ENCODE measurements at regions not wholly inside any gene's neighbourhood (a gene's known extent, or its start where the extent isn't known, plus 50 kb on each side); places are given as distances from the start of the nearest gene placed in this dataset.
"Not testable (repeated sequence)": the region's sequence is repeated elsewhere in the genome, so short reads cannot be mapped to it uniquely, and the experiment has no call there.

GRCh38 chrY:20891440-20892160 is 135.7 kb downstream of the RPS4Y2 start:
- DNase-seq (ENCODE audit: low read depth in 2 of 2) = no peak

DNA sequence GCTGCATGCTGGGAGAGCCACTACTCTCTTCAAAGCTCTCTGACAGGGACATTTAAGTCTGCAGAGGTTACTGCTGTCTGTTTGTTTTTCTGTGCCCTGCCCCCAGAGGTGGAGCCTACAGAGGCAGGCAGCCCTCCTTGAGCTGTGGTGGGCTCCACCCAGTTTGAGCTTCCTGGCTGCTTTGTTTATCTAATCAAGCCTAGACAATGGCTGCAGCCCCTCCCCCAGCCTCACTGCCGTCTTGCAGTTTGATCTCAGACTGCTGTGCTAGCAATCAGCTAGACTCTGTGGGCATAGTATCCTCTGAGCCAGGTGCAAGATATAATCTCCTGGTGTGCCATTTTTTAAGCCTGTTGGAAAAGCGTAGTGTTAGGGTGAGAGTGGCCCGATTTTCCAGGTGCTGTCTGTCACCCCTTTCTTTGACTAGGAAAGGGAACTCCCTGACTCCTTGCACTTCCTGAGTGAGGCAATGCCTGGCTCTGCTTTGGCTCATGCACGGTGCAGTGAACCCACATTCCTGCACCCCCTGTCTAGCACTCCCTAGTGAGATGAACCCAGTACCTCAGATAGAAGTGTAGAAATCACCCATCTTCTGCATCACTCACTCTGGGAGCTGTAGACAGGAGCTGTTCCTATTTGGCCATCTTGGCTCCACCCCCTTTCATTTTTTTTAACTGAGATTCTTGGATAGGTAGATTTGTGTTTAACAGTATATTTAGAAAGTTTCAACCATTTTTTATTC is 169.6 kb downstream of the RPS4Y2 start:
- DNase-seq (ENCODE audit: low read depth in 2 of 2) = not testable (repeated sequence)

GRCh38 chrY:20929691-20930342 is 173.9 kb downstream of the RPS4Y2 start:
- no peak for DNase-seq (ENCODE audit: low read depth in 2 of 2)

DNA sequence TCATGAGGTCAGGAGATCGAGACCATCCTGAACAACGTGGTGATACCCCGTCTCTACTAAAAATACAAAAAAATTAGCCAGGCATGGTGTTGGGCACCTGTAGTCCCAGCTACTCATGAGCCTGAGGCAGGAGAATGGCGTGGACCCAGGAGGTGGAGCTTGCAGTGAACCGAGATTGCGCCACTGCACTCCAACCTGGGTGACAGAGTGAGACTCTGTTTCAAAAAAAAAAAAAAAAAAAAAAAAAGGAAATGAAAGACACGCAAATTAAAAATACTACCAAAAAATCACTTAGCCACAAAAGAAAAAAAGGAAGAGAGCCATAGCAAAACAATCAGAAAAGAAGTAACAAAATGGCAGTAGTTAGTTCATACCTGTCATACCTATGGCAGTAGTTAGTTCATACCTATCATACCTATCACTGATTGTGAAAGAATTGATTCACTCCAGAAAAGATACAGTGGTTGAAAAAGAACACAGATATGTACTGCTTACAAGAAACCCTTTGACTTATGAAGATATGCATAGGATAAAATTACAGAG is 180.9 kb downstream of the RPS4Y2 start:
- not testable (repeated sequence) for DNase-seq (ENCODE audit: low read depth in 2 of 2)

DNA sequence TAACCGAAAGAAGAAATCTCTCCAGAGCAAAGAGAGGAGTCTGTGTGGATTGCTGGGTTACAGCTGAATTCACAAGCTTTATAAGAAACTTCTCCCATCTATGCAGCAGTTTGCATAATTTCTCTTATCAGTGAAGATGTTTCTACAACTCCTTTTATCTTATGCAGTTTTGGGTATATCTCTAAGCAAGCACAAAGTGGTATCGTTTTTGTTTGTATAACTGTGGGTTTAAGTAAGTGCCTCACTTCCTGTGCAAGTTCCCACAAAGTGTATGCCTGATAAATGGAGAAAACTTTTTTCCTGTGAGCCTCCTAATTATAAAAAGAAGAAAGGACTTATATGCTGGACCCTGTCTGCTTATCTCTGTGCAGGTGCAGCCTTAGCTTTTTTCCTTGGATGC is 205.6 kb downstream of the RPS4Y2 start:
- DNase-seq (ENCODE audit: low read depth in 2 of 2) = no peak

DNA sequence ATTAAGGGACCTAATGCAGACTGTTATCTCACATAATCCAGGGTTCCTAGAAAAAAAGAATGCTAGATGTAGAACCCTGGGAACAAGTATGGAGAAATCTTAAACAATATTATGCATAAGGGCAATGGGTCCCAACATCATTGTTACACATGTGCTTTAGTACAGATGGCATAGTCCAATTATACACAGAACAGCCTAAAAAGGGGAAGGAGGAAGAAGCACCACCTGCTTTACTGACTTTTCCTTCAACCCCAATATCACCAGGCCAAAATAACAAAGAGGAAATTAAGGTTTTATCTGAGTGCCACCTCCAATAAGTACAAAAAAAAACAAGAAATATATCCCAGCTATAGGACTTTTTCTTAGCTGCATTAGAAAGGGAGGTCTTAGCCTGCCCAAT is 211.9 kb downstream of the RPS4Y2 start:
- no peak for DNase-seq (ENCODE audit: low read depth in 2 of 2)

DNA sequence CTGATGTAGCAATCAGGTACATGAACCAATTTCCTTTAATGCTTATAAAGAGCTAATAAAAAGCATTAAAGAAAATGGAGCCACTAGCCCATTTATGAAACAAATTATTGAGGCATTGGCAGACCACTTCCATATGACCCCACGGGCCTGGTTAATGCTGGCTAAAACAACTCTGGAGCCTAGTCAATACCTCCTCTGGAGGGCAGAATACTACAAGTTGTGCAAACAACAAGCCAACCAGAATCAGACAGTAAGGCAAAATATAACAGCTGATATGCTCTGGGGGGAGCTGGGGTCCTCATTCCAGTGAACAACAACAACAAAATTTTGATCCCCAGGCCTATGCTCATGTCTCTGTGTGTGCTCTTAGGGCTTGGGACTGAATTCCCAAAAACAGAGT is 212.3 kb downstream of the RPS4Y2 start:
- no peak for DNase-seq (ENCODE audit: low read depth in 2 of 2)

GRCh38 chrY:20971371-20971770 is 215.5 kb downstream of the RPS4Y2 start:
- no peak for DNase-seq (ENCODE audit: low read depth in 2 of 2)

DNA sequence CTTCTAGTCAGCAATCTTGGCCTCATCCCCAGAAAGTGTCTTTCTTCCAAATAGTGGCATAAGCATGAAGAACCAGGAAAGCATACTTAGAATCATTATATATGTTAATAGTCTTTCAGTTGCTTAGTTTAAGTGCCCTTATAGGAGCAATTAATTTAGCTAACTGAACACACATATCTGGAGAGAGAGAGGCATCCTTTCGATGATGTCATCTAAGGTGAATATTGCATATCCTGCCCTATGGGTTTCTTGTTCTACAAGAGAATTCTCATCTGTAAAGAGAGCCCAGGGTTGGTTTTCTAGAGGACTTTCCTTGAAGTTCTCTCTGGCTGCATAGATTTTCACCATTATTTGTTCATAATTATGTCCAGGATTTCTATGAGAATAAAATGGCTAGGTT is 230.1 kb downstream of the RPS4Y2 start:
- DNase-seq (ENCODE audit: low read depth in 2 of 2) = no peak

DNA sequence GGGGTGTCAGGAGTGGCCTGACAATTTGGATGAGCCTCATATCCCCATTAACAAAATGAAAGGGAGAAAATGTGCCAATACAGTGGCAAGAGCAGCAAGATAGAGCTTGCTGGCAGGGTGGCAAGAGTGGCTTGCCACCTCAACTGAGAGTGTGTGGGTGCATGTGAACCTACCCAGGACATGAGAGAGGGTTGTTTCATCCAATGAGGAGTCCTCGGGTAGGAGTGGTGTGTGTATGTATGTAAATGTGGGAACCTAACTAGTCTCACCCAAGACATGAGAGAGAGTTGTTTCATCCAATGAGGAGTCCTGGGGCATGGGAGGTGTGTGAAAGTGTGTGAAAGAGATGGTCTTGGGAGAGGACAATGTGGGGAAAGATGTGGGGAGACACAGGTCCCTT is 234.2 kb downstream of the RPS4Y2 start:
- no peak for DNase-seq (ENCODE audit: low read depth in 2 of 2)

- DNase-seq (ENCODE audit: low read depth in 2 of 2) = no peak
Observed at GRCh38 chrY:20990869-20991548, 235.1 kb downstream of the RPS4Y2 start.

DNA sequence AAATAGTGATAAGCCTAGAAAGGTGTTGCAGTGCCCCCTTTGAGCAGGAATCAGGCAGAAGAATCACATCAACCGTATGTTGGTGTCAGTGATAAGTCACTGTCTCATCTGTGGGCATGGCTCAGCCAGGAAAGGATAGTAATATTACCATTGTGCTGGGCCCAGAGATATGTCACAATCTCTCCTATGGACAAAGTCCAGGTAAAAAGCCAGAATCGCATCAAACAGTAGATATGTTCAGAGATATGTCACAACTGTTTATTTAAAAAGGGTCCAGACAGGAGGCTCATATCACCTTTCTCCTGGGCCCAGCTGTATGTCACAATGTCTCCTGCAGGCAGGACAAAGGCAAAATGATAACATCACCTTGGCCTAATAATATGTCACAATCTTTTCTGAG is 241.4 kb downstream of the RPS4Y2 start:
- no peak for DNase-seq (ENCODE audit: low read depth in 2 of 2)

DNA sequence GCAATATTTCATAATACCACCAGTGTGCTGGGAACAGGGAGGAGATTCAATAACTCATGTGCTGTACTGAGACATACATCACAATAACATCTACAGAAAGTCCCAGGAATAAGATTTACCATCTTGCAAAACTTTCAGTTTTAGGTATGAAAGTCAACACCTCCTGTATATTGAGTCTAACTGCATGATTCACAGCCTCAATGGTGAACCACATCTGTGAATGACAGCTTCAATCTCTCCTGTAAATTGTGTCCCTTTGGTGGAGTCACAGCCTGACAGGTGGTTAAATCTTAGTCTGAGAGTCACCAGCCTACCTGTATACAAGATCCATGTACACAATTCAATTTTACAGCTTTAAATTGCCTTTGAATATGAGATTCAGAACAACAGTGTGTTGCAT is 242.1 kb downstream of the RPS4Y2 start:
- DNase-seq (ENCODE audit: low read depth in 2 of 2) = no peak

DNA sequence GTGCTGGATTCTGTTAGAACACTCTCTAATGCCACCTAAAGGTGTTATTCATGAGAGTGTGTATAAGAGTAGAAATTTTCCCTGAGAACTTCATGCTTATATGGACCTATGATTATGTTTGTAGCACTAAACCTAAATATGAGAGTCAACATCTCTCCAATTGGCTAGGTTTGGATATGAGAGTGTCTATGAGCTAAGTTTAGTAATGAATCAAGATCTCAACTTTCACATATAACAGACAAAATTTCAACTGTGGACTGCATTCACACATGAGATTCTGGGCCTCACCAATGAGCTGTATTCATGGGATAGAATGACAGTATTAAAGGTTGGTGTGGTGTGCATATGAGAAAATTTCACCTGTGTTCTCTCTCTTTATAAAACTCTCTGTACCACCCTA is 242.6 kb downstream of the RPS4Y2 start:
- DNase-seq (ENCODE audit: low read depth in 2 of 2) = no peak

DNA sequence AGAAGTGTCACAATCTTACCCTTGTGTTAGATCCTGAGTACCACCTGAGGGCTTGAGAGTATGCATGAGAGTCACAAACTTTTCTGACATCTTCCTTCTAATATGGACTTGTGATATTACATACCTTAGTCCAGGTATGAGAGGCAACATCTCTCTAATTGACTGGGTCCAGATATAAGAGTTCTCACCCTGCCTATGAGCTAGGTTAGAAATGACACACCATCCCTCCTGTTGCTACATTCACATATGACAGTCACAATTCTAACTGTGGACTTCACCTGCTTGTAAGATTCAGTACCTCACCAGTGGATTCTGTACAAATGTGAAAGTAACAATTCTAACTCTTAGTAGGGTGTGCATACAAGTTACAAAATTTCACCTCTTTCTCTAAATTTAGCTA is 245.2 kb downstream of the RPS4Y2 start:
- DNase-seq (ENCODE audit: low read depth in 2 of 2) = no peak

GRCh38 chrY:21003059-21003458 is 247.2 kb downstream of the RPS4Y2 start:
- DNase-seq (ENCODE audit: low read depth in 2 of 2) = no peak

DNA sequence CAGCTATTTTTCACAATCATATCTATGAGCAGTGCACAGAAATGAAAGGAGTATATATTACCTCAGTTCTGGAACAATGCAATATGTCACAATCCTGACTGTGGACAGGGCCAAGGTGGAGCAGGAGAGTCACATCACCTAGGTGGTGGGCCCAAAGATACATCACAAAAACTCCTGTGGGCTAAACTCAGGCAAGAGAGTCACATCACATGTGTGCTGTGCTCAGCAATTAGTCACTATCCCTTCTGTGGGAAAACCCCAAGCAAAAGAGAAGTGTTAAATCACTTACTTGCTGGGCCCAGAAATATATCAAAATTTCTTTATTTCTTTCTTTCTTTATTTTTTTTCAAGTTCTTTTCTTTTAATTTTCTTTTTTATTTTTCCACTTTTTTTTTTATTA is 249.6 kb downstream of the RPS4Y2 start:
- DNase-seq (ENCODE audit: low read depth in 2 of 2) = no peak

- no peak for DNase-seq (ENCODE audit: low read depth in 2 of 2)
Observed at GRCh38 chrY:21021811-21022210, 265.9 kb downstream of the RPS4Y2 start.

- DNase-seq (ENCODE audit: low read depth in 2 of 2) = no peak
Observed at GRCh38 chrY:21022326-21023044, 266.6 kb downstream of the RPS4Y2 start.

GRCh38 chrY:21023906-21024305 is 268.0 kb downstream of the RPS4Y2 start:
- no peak for DNase-seq (ENCODE audit: low read depth in 2 of 2)

- DNase-seq (ENCODE audit: low read depth in 2 of 2) = no peak
Observed at GRCh38 chrY:21028506-21028905, 272.6 kb downstream of the RPS4Y2 start.
